Activated naive CD8-positive, alpha-beta T cell treated with anti-CD3 and anti-CD28 coated beads, Interleukin-2, amount 50 U/mL, for 16 hours (primary cell): ENCODE measurements at regions not wholly inside any gene's neighbourhood (a gene's known extent, or its start where the extent isn't known, plus 50 kb on each side); places are given as distances from the start of the nearest gene placed in this dataset.

ENCODE experiments used
- DNase-seq: peaks from one replicate; pipeline ENCODE4 v3.0.0-alpha.2; 2020; ENCODE audit warnings: low read depth, low spot score

- no peak for DNase-seq
These were observed 126.9 kb downstream of the RPS24 start for GRCh38 chr10:78160591-78160990.

GRCh38 chr10:78162853-78163252 is 129.2 kb downstream of the RPS24 start:
- no peak for DNase-seq

GRCh38 chr10:78164702-78165101 is 131.0 kb downstream of the RPS24 start:
- no peak for DNase-seq

GRCh38 chr10:78165172-78165571 is 131.5 kb downstream of the RPS24 start:
- no peak for DNase-seq

- DNase-seq = no peak
These were observed 132.0 kb downstream of the RPS24 start for GRCh38 chr10:78165617-78166016.

GRCh38 chr10:78166261-78166660 is 132.6 kb downstream of the RPS24 start:
- no peak for DNase-seq

DNA sequence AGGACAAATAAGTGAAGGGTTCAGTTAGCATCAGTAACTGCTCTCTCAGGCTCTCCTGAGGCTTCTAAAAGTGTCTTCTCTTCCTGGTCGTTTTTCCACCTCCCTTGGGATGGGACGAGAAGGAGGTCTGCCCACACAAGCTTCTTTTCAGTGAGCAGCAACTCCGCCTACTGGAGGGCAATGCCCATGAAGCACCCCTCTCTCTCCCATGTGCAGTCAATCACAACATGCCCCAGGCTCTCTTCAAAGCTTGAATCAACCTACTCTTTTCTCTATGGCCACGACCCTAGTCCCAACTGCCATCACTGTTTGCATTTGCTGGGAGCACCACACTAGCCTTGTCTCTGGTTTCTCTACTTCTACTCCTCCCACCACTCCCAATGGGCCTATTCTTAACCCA is 135.6 kb downstream of the RPS24 start:
- DNase-seq = no peak

DNA sequence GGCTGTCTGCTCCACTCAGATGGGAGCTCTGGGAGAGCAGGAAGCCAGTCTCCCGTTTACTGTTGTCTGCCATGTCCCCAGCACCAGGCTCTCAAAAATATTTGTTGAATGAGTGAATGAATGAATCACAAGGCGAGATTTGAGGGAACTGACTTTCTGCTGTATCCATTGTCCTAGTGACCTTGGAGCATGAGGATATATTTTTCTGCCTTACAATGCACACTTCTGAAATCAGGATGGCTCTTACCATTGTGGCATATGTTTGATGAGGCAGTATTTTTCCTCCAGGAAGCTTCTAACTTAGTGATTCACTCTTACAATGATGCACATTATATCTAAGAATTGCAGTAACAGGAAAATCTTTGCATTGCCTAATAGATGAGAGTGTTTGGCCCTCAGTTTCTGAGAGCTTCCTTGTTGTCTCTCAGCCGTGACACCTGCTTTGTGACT is 136.4 kb downstream of the RPS24 start:
- no peak for DNase-seq

GRCh38 chr10:78171633-78172400 is 138.2 kb downstream of the RPS24 start:
- no peak for DNase-seq

- DNase-seq = no peak
These were observed 139.8 kb downstream of the RPS24 start for GRCh38 chr10:78173360-78174015.

DNA sequence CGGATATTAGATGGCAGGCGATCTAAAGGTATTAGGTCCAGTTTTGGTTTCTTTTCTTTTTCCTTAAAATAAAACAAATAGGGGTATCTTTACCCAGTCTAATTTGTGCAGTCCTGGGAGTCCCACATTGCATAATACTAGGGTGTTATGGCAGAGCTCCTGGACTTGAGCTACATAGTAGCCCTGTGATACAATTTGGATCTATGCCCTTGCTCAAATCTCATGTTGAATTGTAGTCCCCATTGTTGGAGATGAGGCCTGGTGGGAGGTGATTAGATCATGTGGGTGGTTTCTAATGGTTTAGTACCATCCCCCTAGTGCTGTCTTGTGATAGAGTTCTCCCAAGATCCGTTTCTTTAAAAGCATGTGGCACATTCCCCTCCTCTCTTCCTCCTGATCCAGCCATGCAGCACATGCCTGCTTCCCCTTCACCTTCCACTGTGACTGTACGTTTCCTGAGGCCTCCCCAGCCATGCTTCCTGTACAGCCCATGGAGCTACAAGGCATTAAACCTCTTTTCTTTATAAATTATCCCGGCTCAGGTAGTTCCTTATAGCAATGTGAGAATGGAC is 141.9 kb downstream of the RPS24 start:
- no peak for DNase-seq

DNA sequence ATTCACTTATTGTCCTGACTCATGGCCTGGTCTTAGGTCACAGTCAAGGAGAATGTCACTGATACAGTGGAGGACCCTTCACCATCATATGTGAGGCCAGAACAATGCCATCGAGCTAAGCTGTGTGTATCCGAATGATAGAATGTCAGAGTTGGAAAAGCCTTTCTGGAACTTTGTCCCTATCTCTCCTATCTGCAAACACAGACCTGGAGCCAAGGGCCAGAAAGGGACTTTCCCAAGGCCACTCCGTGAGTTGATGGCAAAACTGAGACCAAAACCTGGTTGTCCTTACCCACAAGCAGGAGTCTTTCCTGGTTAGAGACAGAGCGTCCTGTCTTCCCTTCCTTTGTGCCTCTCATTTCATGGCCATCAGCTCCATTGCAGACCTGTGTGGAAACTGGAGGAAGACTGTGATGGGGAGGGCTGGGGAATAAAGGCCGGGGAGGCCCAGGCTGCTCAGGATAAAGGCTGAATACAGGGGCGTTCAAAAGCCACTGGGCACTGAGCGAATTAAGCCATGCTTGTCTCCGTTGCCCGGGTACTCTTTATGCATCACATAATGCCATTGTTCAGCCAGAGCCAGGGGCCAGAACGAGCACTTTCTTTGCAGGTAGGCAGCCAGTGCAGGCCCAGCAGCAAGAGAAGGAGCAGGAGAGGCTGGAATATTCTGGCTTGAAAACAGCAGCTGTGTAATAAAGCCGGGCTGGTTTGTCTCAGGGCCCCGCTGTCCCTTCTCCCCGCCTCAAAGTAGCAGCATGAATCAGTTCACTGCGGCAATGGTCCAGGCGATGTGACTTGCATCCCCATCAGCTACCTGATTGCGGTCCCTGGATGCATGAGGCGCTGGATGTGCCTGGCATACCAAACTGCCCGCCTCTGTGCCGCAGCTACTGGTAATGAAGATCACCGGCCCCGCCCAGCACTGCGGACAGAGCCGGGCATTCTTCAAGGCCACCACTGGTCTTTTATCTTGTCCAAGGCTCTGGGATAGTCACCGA is 143.0 kb downstream of the RPS24 start:
- DNase-seq = no peak

DNA sequence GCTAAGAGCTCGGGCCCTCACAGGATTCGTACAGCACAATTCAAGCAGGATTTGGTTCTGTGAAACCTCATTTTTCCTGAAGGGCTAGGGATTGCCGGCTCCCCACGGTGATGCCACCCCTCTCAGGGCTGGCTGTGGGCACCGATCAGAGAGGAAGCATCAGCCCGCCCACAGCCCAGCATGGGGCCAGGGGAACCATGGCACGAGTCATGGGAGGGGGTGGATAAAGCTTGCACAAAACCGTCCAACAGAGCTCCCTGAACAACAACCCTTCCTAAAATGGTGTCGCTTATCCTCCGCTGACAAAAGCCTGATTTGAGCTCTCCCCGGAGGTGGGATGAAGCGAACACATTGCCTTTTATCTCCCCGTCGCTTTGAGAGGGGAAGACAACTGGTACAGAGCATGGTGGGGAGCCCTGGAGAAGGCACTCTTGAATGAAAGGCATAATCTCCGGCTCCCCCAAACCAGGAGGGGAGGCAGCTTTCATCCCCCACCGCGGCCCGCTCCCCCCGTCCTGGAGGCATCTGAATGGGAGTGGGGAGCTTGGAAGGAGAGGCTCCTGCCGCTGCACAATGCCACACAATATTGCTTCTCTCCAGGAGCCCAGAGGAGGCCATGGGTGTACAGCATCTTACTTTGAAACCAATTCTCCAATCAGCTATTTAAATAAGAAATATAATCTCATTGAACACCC is 144.0 kb downstream of the RPS24 start:
- no peak for DNase-seq

DNA sequence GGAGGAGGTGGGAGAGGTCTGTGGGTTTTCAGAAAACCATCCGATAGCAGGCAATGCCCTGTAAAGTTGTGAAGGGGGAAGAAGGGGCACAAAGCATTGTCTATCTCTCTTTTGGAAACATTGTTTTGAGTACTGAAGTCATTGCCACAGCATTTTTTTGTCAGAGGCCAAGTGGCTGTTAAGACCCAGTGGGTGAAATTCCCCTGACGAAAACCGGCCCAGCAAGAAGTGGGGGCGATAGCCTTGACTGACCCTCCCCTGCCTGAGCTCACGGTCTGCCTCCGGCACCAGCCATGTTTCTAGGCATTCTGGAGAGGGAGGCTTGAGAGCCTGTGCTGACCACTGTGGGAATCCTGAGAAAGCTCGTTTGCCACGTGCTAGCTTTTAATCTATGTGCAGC is 144.7 kb downstream of the RPS24 start:
- DNase-seq = no peak

- no peak for DNase-seq
These were observed 145.3 kb downstream of the RPS24 start for GRCh38 chr10:78178940-78179339.

DNA sequence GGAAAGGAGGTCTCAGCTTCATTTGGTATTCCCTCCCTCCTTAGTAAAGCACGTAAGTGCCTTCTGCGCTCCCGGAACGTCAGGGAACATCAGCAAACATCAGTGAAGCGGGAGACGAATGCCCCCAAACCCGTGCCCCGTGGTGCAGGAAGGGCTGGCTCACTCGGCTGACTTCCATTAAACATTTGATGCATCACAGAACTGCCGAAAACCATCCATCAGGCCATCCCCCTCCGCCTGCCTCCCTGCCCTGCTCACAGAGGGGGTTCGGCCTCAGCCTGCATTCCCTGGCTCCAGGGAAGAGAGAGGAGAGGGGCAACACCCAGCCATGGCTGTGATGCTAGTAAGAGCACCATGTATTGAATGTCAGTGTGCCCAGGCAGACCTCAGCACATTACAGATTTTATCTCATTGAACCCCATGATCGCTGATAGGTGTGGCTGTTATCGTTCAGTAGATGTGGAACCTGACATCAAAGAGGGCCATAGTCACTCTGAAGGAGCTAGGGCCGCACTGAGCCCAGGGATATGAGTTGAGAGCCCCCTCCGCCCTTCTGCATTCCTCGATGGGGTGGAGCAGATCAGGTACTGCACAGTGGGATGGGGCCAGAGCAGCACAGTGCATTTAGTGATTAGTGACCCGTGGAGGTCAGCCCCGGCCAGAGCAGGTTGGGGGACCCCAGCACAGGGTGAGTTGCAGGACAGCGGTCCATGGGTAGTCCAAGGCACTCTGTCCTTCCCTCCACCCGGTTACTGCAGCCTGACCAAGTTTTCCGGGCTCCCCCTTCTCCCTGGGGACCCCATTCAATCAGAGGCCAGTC is 146.4 kb downstream of the RPS24 start:
- no peak for DNase-seq

GRCh38 chr10:78181381-78182055 is 147.9 kb downstream of the RPS24 start:
- DNase-seq = no peak

DNA sequence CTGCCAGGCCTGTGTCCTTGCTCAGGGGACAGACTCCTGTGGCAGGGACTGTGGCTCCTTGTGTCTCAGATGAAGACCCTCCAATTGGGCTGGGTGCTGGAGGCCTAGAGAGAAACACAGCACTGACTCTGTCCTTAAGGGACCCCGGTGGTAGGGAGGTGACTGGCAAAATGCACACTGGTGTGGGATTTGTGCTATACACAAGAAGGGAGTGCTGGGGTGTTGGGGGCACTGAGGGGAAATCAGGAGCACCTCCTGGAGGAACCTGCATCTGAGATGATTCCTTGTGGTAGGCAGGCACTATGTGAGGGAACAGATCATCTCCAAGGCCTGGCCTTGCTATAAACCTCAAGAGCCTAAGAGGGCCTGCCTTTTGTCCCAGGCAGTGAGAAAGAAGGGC is 149.2 kb downstream of the RPS24 start:
- DNase-seq = no peak

DNA sequence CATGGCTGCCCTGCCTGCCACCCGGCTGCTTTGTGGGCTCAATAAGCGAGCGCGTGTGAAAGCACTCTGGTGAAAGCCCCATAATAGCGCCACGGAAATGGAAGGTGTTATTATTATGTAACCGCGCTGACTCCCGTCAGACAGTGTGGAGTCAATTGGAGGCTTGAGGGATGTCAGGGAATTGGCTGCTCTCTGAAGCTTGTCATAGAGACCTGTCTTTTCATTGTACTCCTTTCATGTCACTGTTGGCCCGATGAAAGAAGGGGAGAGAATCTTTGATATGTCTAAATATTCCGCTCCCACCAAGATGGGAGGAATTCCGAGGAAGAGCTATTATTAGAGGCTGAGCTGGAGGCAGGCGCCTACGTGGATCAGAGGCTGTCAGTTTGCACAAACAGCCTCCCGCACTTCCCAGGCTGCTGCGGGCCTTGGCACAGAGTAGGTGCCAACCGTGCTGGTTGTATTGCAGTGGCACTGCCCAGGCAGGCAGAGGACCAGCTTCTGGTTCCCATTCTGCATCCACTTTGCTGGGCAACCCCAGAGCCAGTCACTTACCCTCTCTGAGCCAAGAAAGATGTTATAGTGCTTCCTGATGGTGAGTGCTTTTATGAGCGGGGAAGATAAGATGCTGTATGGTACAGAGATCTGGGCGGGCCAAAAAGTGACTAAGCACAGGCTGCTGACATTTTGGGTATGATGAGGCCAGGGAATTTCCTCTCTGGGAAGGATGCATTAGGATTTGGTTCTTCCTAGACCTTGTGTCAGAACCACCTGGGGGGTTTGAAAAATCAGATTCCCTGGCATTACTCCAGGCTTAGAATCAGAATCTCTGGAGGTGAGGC is 151.4 kb downstream of the RPS24 start:
- DNase-seq = no peak
